ENCODE measurements at regions not wholly inside any gene's neighbourhood (a gene's known extent, or its start where the extent isn't known, plus 50 kb on each side); places are given as distances from the start of the nearest gene placed in this dataset.
"Not testable (repeated sequence)": the region's sequence is repeated elsewhere in the genome, so short reads cannot be mapped to it uniquely, and the experiment has no call there.

- POLR2A ChIA-PET; H4K20me1 ChIP-seq (replicated peaks; ENCODE audit: control insufficient read depth, insufficient read depth, low read length); FAIRE-seq; H3K4me3 ChIP-seq; H3K4me1 ChIP-seq (replicated peaks in 1 of 2; ENCODE audit: control insufficient read depth in 2 of 2, insufficient read depth in 2 of 2, low read length in 2 of 2); ATAC-seq; H3K4me2 ChIP-seq (ENCODE audit: insufficient read depth, low read length); H3K9me3 ChIP-seq (replicated peaks; ENCODE audit: control insufficient read depth, insufficient read depth, low read depth, low read length); H3K36me3 ChIP-seq (ENCODE audit: control insufficient read depth, insufficient read depth, low read length); H3K27me3 ChIP-seq (ENCODE audit: control insufficient read depth in 2 of 2, insufficient read depth in 2 of 2, low read length in 2 of 2); BruUV-seq (replicated peaks); CTCF ChIA-PET (ENCODE audit: low intra/inter-chr PET ratio); DNase-seq (ENCODE audit: extremely low read depth in 1 of 4, low spot score in 3 of 4); intact Hi-C loops (cut with micrococcal nuclease); H3K27ac ChIP-seq (ENCODE audit: extremely low read depth, low read depth, low read length); H2AFZ ChIP-seq (ENCODE audit: low read depth, low read length); H3K79me2 ChIP-seq (ENCODE audit: control insufficient read depth, insufficient read depth, low read length); H3K9ac ChIP-seq (ENCODE audit: insufficient read depth in 1 of 2, low read depth in 2 of 2, low read length in 2 of 2); H3K9me1 ChIP-seq (ENCODE audit: control insufficient read depth, insufficient read depth, low read length); in situ Hi-C loops (cut with MboI): not testable (repeated sequence)
- peak; percentile 28 for TF ChIP-seq ZFP36 (IDR thresholded peaks at IDR 0.05; ENCODE audit: low read depth, low read length, partially characterized antibody)
These were observed 903.9 kb upstream of the ADAMTS5 start for GRCh38 chr21:27870755-27871154.

- in situ Hi-C loops (cut with MboI); H3K4me2 ChIP-seq (ENCODE audit: insufficient read depth, low read length); H4K20me1 ChIP-seq (replicated peaks; ENCODE audit: control insufficient read depth, insufficient read depth, low read length); H3K79me2 ChIP-seq (ENCODE audit: control insufficient read depth, insufficient read depth, low read length); H3K9ac ChIP-seq (ENCODE audit: insufficient read depth in 1 of 2, low read depth in 2 of 2, low read length in 2 of 2); H3K36me3 ChIP-seq (ENCODE audit: control insufficient read depth, insufficient read depth, low read length); H2AFZ ChIP-seq (ENCODE audit: low read depth, low read length); H3K9me1 ChIP-seq (ENCODE audit: control insufficient read depth, insufficient read depth, low read length); DNase-seq (ENCODE audit: extremely low read depth in 1 of 4, low spot score in 3 of 4); H3K4me1 ChIP-seq (replicated peaks in 1 of 2; ENCODE audit: control insufficient read depth in 2 of 2, insufficient read depth in 2 of 2, low read length in 2 of 2); ATAC-seq; FAIRE-seq; H3K9me3 ChIP-seq (replicated peaks; ENCODE audit: control insufficient read depth, insufficient read depth, low read depth, low read length); POLR2A ChIA-PET; H3K27me3 ChIP-seq (ENCODE audit: control insufficient read depth in 2 of 2, insufficient read depth in 2 of 2, low read length in 2 of 2); BruUV-seq (replicated peaks); CTCF ChIA-PET (ENCODE audit: low intra/inter-chr PET ratio); intact Hi-C loops (cut with micrococcal nuclease); H3K4me3 ChIP-seq; H3K27ac ChIP-seq (ENCODE audit: extremely low read depth, low read depth, low read length): not testable (repeated sequence)
- WGBS (ENCODE audit: insufficient coverage, low coverage, missing lambda C conversion rate) = 0% methylated on average over 3 of the region's 3 CpGs
These were observed 893.5 kb upstream of the ADAMTS5 start for GRCh38 chr21:27860314-27860955.

GRCh38 chr21:27858053-27858825, 891.4 kb upstream of the ADAMTS5 start:
- H3K4me2 ChIP-seq (ENCODE audit: insufficient read depth, low read length); intact Hi-C loops (cut with micrococcal nuclease); POLR2A ChIA-PET; H3K27ac ChIP-seq (ENCODE audit: extremely low read depth, low read depth, low read length); ATAC-seq; CTCF ChIA-PET (ENCODE audit: low intra/inter-chr PET ratio); H4K20me1 ChIP-seq (replicated peaks; ENCODE audit: control insufficient read depth, insufficient read depth, low read length); H2AFZ ChIP-seq (ENCODE audit: low read depth, low read length); in situ Hi-C loops (cut with MboI); DNase-seq (ENCODE audit: extremely low read depth in 1 of 4, low spot score in 3 of 4); H3K9me1 ChIP-seq (ENCODE audit: control insufficient read depth, insufficient read depth, low read length); H3K36me3 ChIP-seq (ENCODE audit: control insufficient read depth, insufficient read depth, low read length); H3K4me1 ChIP-seq (replicated peaks in 1 of 2; ENCODE audit: control insufficient read depth in 2 of 2, insufficient read depth in 2 of 2, low read length in 2 of 2); H3K9ac ChIP-seq (ENCODE audit: insufficient read depth in 1 of 2, low read depth in 2 of 2, low read length in 2 of 2); H3K79me2 ChIP-seq (ENCODE audit: control insufficient read depth, insufficient read depth, low read length); H3K9me3 ChIP-seq (replicated peaks; ENCODE audit: control insufficient read depth, insufficient read depth, low read depth, low read length); H3K27me3 ChIP-seq (ENCODE audit: control insufficient read depth in 2 of 2, insufficient read depth in 2 of 2, low read length in 2 of 2); BruUV-seq (replicated peaks); H3K4me3 ChIP-seq; FAIRE-seq: not testable (repeated sequence)
- WGBS (ENCODE audit: insufficient coverage, low coverage, missing lambda C conversion rate) = 1% methylated on average over 5 of the region's 5 CpGs

GRCh38 chr21:27856988-27857387, 890.1 kb upstream of the ADAMTS5 start:
- H3K9me3 ChIP-seq (replicated peaks; ENCODE audit: control insufficient read depth, insufficient read depth, low read depth, low read length); CTCF ChIA-PET (ENCODE audit: low intra/inter-chr PET ratio); BruUV-seq (replicated peaks); POLR2A ChIA-PET; intact Hi-C loops (cut with micrococcal nuclease); in situ Hi-C loops (cut with MboI); DNase-seq (ENCODE audit: extremely low read depth in 1 of 4, low spot score in 3 of 4); H3K27ac ChIP-seq (ENCODE audit: extremely low read depth, low read depth, low read length); H4K20me1 ChIP-seq (replicated peaks; ENCODE audit: control insufficient read depth, insufficient read depth, low read length); H3K27me3 ChIP-seq (ENCODE audit: control insufficient read depth in 2 of 2, insufficient read depth in 2 of 2, low read length in 2 of 2); H3K4me1 ChIP-seq (replicated peaks in 1 of 2; ENCODE audit: control insufficient read depth in 2 of 2, insufficient read depth in 2 of 2, low read length in 2 of 2); H3K4me3 ChIP-seq; H2AFZ ChIP-seq (ENCODE audit: low read depth, low read length); H3K9ac ChIP-seq (ENCODE audit: insufficient read depth in 1 of 2, low read depth in 2 of 2, low read length in 2 of 2); FAIRE-seq; H3K9me1 ChIP-seq (ENCODE audit: control insufficient read depth, insufficient read depth, low read length); ATAC-seq; H3K36me3 ChIP-seq (ENCODE audit: control insufficient read depth, insufficient read depth, low read length); H3K4me2 ChIP-seq (ENCODE audit: insufficient read depth, low read length); H3K79me2 ChIP-seq (ENCODE audit: control insufficient read depth, insufficient read depth, low read length): not testable (repeated sequence)
- WGBS (ENCODE audit: insufficient coverage, low coverage, missing lambda C conversion rate) = 4% methylated on average over 3 of the region's 3 CpGs
